ENCODE measurements at regions not wholly inside any gene's neighbourhood (a gene's known extent, or its start where the extent isn't known, plus 50 kb on each side); places are given as distances from the start of the nearest gene placed in this dataset.

DNA sequence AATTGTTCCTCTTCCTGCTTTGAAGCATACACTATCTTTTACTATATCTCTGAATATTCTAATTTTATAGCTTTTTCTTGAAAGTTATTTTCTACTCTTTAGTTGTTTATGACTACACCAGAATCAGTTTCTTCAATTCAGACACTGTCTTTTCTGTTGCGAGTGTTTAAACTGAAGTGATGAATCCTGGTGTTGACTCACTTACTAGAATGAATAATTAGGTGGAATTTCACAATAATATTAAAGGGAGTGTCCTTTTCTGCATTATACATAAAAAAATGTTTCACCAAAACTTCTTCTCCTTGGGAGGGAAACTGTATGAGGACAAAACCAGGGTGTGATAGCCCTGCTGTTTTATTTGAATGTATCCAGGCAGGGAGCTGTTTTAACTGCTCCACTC lies 1383.1 kb downstream of the C4orf33 start:
- H3K4me1 ChIP-seq = no peaks in the 10 kb centered on the region
- no peak overlapping the region for H3K27ac ChIP-seq (replicated peaks)
- no peaks in the 10 kb centered on the region for H3K36me3 ChIP-seq
- intact Hi-C loops (cut with micrococcal nuclease) = no loop called here
- no peak for DNase-seq
- H3K4me3 ChIP-seq = no peak overlapping the region
- TF ChIP-seq, protein P1, sequence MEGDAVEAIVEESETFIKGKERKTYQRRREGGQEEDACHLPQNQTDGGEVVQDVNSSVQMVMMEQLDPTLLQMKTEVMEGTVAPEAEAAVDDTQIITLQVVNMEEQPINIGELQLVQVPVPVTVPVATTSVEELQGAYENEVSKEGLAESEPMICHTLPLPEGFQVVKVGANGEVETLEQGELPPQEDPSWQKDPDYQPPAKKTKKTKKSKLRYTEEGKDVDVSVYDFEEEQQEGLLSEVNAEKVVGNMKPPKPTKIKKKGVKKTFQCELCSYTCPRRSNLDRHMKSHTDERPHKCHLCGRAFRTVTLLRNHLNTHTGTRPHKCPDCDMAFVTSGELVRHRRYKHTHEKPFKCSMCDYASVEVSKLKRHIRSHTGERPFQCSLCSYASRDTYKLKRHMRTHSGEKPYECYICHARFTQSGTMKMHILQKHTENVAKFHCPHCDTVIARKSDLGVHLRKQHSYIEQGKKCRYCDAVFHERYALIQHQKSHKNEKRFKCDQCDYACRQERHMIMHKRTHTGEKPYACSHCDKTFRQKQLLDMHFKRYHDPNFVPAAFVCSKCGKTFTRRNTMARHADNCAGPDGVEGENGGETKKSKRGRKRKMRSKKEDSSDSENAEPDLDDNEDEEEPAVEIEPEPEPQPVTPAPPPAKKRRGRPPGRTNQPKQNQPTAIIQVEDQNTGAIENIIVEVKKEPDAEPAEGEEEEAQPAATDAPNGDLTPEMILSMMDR (IDR thresholded peaks at IDR 0.05; ENCODE audit: borderline replicate concordance) = no peak
- peaks cover 5% of the 10 kb centered on the region for H3K9me3 ChIP-seq (replicated peaks)
- no peaks in the 10 kb centered on the region for H3K27me3 ChIP-seq (ENCODE audit: low read depth)

DNA sequence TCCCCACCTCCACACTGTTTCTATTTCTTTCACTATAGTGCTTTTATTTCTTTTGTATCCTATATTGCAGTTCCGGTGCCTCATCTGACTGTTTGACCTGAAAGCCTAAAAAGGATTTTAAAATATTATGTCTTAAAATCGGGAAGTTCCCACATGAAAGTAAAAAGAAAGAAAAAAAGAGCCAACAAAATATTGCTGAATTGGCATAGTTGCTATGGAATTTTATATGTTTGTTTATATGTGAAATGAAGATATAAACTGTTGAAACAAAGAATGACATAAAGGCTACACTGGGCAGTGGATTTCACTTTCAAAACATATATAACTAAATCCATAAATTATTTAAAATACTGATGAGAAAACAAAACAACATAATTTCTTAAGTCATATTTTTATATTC lies 1383.7 kb downstream of the C4orf33 start:
- no peaks in the 10 kb centered on the region for H3K27me3 ChIP-seq (ENCODE audit: low read depth)
- H3K9me3 ChIP-seq (replicated peaks) = peaks cover 5% of the 10 kb centered on the region
- TF ChIP-seq, protein P1 (IDR thresholded peaks at IDR 0.05; ENCODE audit: borderline replicate concordance) = no peak
- H3K4me1 ChIP-seq = no peaks in the 10 kb centered on the region
- intact Hi-C loops (cut with micrococcal nuclease) = no loop called here
- no peaks in the 10 kb centered on the region for H3K36me3 ChIP-seq
- no peak for DNase-seq
- no peak overlapping the region for H3K27ac ChIP-seq (replicated peaks)
- H3K4me3 ChIP-seq = no peak overlapping the region

DNA sequence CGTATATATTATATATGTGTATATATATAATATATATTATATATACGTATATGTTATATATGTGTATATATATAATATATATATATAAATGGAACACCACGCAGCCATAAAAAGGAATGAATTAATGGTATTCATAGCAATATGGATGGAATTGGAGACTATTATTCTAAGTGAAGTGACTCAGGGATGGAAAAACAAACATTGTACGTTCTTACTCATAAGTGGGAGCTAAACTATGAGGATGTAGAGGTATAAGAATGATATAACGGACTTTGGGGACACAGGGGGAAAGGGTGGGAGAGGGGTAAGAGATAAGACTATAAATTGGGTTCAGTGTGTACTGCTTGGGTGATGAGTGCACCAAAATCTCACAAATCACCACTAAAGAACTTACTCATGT lies 1388.9 kb downstream of the C4orf33 start:
- Histone ChIP-seq H3K36me3 (no peaks in the 10 kb centered on the region), H3K27me3 (ENCODE audit: low read depth) (no peaks in the 10 kb centered on the region), H3K27ac (replicated peaks) (no peak overlapping the region), H3K4me1 (no peaks in the 10 kb centered on the region), H3K4me3 (no peak overlapping the region), H3K9me3 (replicated peaks) (peaks cover 5% of the 10 kb centered on the region)
- DNase-seq = no peak
- TF ChIP-seq, protein P1 (IDR thresholded peaks at IDR 0.05; ENCODE audit: borderline replicate concordance) = no peak
- intact Hi-C loops (cut with micrococcal nuclease) = no loop called here

DNA sequence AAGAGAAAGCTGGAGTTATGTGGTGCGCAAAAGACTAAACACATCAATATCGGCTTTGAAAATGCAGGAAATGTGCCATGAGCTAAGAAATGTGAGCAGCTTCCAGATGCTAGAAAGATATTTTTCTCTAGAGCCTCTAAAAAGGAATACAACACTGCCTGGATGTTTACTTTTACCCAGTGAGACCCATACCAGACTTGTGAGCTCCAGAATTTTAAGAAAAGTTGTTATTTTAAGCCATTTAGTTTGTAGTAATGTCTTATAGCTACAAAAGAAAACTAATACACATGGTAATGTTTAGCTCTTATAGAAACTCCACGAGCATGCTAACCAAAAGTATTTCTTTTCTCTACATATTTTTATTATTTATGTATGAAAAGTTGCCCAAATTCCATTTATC lies 1389.4 kb downstream of the C4orf33 start:
- Histone ChIP-seq H3K27me3 (ENCODE audit: low read depth) (no peaks in the 10 kb centered on the region), H3K9me3 (replicated peaks) (peaks cover 8% of the 10 kb centered on the region), H3K4me1 (no peaks in the 10 kb centered on the region), H3K4me3 (no peak overlapping the region), H3K27ac (replicated peaks) (no peak overlapping the region), H3K36me3 (no peaks in the 10 kb centered on the region)
- no peak for DNase-seq
- TF ChIP-seq, protein P1 (IDR thresholded peaks at IDR 0.05; ENCODE audit: borderline replicate concordance) = no peak
- intact Hi-C loops (cut with micrococcal nuclease) = no loop called here

DNA sequence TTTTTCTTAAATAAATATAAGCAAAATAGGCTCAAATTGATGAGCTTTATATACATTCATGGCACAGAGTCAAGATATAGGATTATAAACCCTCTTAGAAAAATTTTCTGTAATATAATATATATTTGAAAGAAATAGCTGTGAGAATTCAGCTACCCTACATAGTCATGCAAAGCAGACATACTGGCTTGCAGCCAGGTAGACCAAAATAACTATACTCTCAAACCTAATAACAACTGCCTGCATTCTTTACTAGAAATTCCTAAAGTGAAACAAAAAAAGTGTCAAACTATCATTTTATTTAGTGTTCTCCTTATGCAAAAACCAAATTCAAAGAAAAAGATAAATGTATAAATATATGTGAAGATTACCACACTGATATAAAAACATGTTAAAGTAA lies 1390.2 kb downstream of the C4orf33 start:
- H3K4me3 ChIP-seq = no peak overlapping the region
- H3K36me3 ChIP-seq = no peaks in the 10 kb centered on the region
- H3K4me1 ChIP-seq = no peaks in the 10 kb centered on the region
- H3K9me3 ChIP-seq (replicated peaks) = peaks cover 9% of the 10 kb centered on the region
- DNase-seq = no peak
- intact Hi-C loops (cut with micrococcal nuclease) = no loop called here
- H3K27ac ChIP-seq (replicated peaks) = no peak overlapping the region
- TF ChIP-seq, protein P1 (IDR thresholded peaks at IDR 0.05; ENCODE audit: borderline replicate concordance) = no peak
- H3K27me3 ChIP-seq (ENCODE audit: low read depth) = no peaks in the 10 kb centered on the region

DNA sequence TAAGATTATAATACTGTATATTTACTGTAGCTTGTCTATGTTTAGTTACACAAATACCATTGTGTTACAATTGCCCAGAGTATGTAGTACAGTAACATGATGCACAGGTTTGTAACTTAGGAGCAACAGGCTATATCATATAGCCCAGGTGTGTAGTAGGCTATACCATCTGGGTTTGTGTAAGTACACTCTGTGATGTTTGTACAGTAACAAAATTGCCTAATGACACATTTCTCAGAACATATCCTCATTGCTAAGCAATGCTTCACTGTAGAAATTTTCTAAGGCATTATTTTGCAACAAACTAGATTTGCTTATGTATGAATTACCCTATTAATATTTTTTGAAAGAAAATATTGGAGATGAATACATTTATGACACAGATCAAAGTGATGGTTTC lies 1390.9 kb downstream of the C4orf33 start:
- Histone ChIP-seq H3K27me3 (ENCODE audit: low read depth) (no peaks in the 10 kb centered on the region), H3K4me1 (no peaks in the 10 kb centered on the region), H3K9me3 (replicated peaks) (peaks cover 16% of the 10 kb centered on the region), H3K36me3 (no peaks in the 10 kb centered on the region), H3K27ac (replicated peaks) (no peak overlapping the region), H3K4me3 (no peak overlapping the region)
- TF ChIP-seq, protein P1 (IDR thresholded peaks at IDR 0.05; ENCODE audit: borderline replicate concordance) = no peak
- DNase-seq = no peak
- intact Hi-C loops (cut with micrococcal nuclease) = no loop called here

Data from left ventricle myocardium inferior (tissue), 1 donor.